IMR-90 (cell line): ENCODE measurements at regions not wholly inside any gene's neighbourhood (a gene's known extent, or its start where the extent isn't known, plus 50 kb on each side); places are given as distances from the start of the nearest gene placed in this dataset.

ENCODE experiments used
- ATAC-seq: fragments of 200-7000 bp; cut with Tn5 transposase; 2 replicates; pipeline ENCODE4 v1.9.1; 2020; ENCODE audit warnings: low read depth, mild to moderate bottlenecking, moderate library complexity
- BruUV-seq: library from RNA; stranded (reverse); fragments of 400-500 nt; replicated peaks from 2 replicates; lab custom pipeline; 2021; lab: Mats Ljungman, UMichigan
- CTCF ChIA-PET: fragments of 300-600 bp; formaldehyde crosslinking; extraction: SDS; loops from one replicate; lab custom pipeline; 2021; ENCODE audit warnings: antibody characterized with exemption; lab: Yijun Ruan, JAX
- POLR2A ChIA-PET: fragments of 300-600 bp; sonication (Branson Sonifier 250); formaldehyde crosslinking; loops from one replicate; lab custom pipeline; 2022; ENCODE audit warnings: antibody characterized with exemption; ENCODE audit not compliant: unreplicated experiment; lab: Charles Lee
- DNase-seq: peaks from one replicate; pipeline ENCODE4 v3.0.0; 2013
- H2AFZ ChIP-seq: replicated peaks from 2 replicates; pipeline ENCODE3; 2013; ENCODE audit warnings: low read length, mild to moderate bottlenecking; ENCODE audit not compliant: poor library complexity
- H2AK5ac ChIP-seq: 2 replicates; pipeline ENCODE4 v1.6.1; 2013; ENCODE audit warnings: low read depth, low read length, inconsistent platforms
- H2AK9ac ChIP-seq: replicated peaks from 2 replicates; pipeline ENCODE3; 2013; ENCODE audit warnings: mild to moderate bottlenecking, low read depth, low read length, moderate library complexity; ENCODE audit not compliant: poor library complexity
- H2BK120ac ChIP-seq: 2 replicates; pipeline ENCODE4 v1.6.1; 2013; ENCODE audit warnings: low read depth, low read length, inconsistent platforms
- H2BK15ac ChIP-seq: 3 replicates; pipeline ENCODE4 v1.6.1; 2013; ENCODE audit warnings: low read depth, low read length, inconsistent platforms
- H2BK20ac ChIP-seq: 2 replicates; pipeline ENCODE4 v1.6.1; 2013; ENCODE audit warnings: low read depth, mild to moderate bottlenecking, inconsistent platforms, low read length, moderate library complexity
- H2BK5ac ChIP-seq: 2 replicates; pipeline ENCODE4 v1.6.1; 2013; ENCODE audit warnings: mild to moderate bottlenecking, low read depth, low read length, inconsistent platforms; ENCODE audit not compliant: poor library complexity, severe bottlenecking
- H3K14ac ChIP-seq: replicated peaks from 2 replicates; pipeline ENCODE4 v1.6.1; 2013; ENCODE audit warnings: low read depth, low read length, inconsistent platforms
- H3K18ac ChIP-seq: 2 replicates; pipeline ENCODE4 v1.6.1; 2013; ENCODE audit warnings: low read depth, low read length, control low read depth
- H3K23ac ChIP-seq: 2 replicates; pipeline ENCODE4 v1.6.1; 2013; ENCODE audit warnings: low read depth, low read length, inconsistent platforms
- H3K27ac ChIP-seq: 2 replicates; pipeline ENCODE4 v1.5.1; 2013; ENCODE audit warnings: mild to moderate bottlenecking, control low read depth, low read length; ENCODE audit not compliant: insufficient read depth
- H3K27me3 ChIP-seq: 2 replicates; pipeline ENCODE4 v1.6.1; 2013; ENCODE audit warnings: low read length; ENCODE audit not compliant: control insufficient read depth, insufficient read depth
- H3K36me3 ChIP-seq: 2 replicates; pipeline ENCODE4 v1.6.1; 2013; ENCODE audit warnings: low read length, mixed read lengths; ENCODE audit not compliant: control insufficient read depth, insufficient read depth
- H3K4ac ChIP-seq: 2 replicates; pipeline ENCODE4 v1.6.1; 2013; ENCODE audit warnings: low read depth, low read length, inconsistent platforms
- H3K4me1 ChIP-seq: 2 replicates; pipeline ENCODE4 v1.6.1; 2013; ENCODE audit warnings: low read length, mixed read lengths; ENCODE audit not compliant: control insufficient read depth, insufficient read depth
- H3K4me2 ChIP-seq: 2 replicates; pipeline ENCODE4 v1.6.1; 2013; ENCODE audit warnings: low read depth, mild to moderate bottlenecking, control low read depth, low read length, moderate library complexity
- H3K4me3 ChIP-seq: 2 replicates; pipeline ENCODE4 v1.5.1; 2013; ENCODE audit warnings: low read depth, mild to moderate bottlenecking, control low read depth, low read length, moderate library complexity; ENCODE audit not compliant: insufficient read depth
- H3K56ac ChIP-seq: 2 replicates; pipeline ENCODE4 v1.6.1; 2013; ENCODE audit warnings: low read length, inconsistent platforms; ENCODE audit not compliant: insufficient read depth; ENCODE audit errors: extremely low read depth
- H3K79me1 ChIP-seq, 2 experiments: 2 replicates each; pipeline ENCODE4 v1.6.1; 2013; ENCODE audit warnings: low read length in 2 of 2, inconsistent platforms in 1 of 2, low read depth in 1 of 2
- H3K9ac ChIP-seq: 2 replicates; pipeline ENCODE4 v1.6.1; 2013; ENCODE audit warnings: low read depth, low read length, control low read depth
- H3K9me1 ChIP-seq: 2 replicates; pipeline ENCODE4 v1.6.1; 2013; ENCODE audit warnings: low read length, inconsistent platforms; ENCODE audit not compliant: insufficient read depth
- H3K9me3 ChIP-seq: 2 replicates; pipeline ENCODE4 v1.6.1; 2013; ENCODE audit warnings: low read length; ENCODE audit not compliant: control insufficient read depth, insufficient read depth
- H4K20me1 ChIP-seq: 2 replicates; pipeline ENCODE4 v1.6.1; 2013; ENCODE audit warnings: low read length, inconsistent platforms; ENCODE audit not compliant: insufficient read depth
- H4K5ac ChIP-seq: 2 replicates; pipeline ENCODE4 v1.6.1; 2013; ENCODE audit warnings: mild to moderate bottlenecking, low read depth, low read length, control low read depth
- H4K8ac ChIP-seq, 2 experiments: 2 replicates each; pipeline ENCODE4 v1.6.1; 2013; ENCODE audit warnings: low read depth in 2 of 2, low read length in 2 of 2, control low read depth in 1 of 2, inconsistent platforms in 1 of 2
- H4K91ac ChIP-seq: 2 replicates; pipeline ENCODE4 v1.6.1; 2013; ENCODE audit warnings: low read depth, low read length, inconsistent platforms; ENCODE audit not compliant: insufficient read depth
- WGBS, 2 experiments: methylation state at CpG; one replicate each; pipeline versions ENCODE4 v1.1.5 to v1.1.7; 2013; ENCODE audit warnings: missing lambda C conversion rate in 2 of 2; ENCODE audit not compliant: insufficient read length in 1 of 2; ENCODE audit errors: extremely low coverage in 2 of 2; 5-methylcytosine and 5-hydroxymethylcytosine counted together
- dilution Hi-C: fragments of 300-500 bp; cut with HindIII; formaldehyde crosslinking; loops from one replicate; pipeline ENCODE4 v1.14.3; 2018; ENCODE audit warnings: low sequenced_read_pairs; ENCODE audit not compliant: unreplicated experiment
- in situ Hi-C: fragments of 300-500 bp; cut with MboI; formaldehyde crosslinking; loops from 3 replicates; pipeline ENCODE4 v1.14.3; 2019; ENCODE audit warnings: low sequenced_read_pairs, inconsistent platforms, mixed read lengths
- intact Hi-C: fragments of 100-400 bp; cut with micrococcal nuclease; formaldehyde crosslinking; loops from 2 replicates; pipeline ENCODE4 v1.10.0; 2022
- TF ChIP-seq, protein P1 (sequence below): conservative IDR thresholded peaks from 2 replicates; pipeline ENCODE4 v1.5.1; 2012; ENCODE audit warnings: mild to moderate bottlenecking, low read depth, low read length, improper control_type of control experiment

- H4K5ac ChIP-seq = no peak overlapping the region
- no peaks in the 10 kb centered on the region for H4K20me1 ChIP-seq
- H3K4ac ChIP-seq = no peak overlapping the region
- no peaks in the 10 kb centered on the region for H3K4me1 ChIP-seq
- DNase-seq (no peak), ATAC-seq (no peak)
- no peak overlapping the region for H3K23ac ChIP-seq
- H2AFZ ChIP-seq = no peak overlapping the region
- in situ Hi-C loops = no loop called here
- intact Hi-C loops = no loop called here
- H2BK120ac ChIP-seq = no peak overlapping the region
- TF ChIP-seq, protein P1, sequence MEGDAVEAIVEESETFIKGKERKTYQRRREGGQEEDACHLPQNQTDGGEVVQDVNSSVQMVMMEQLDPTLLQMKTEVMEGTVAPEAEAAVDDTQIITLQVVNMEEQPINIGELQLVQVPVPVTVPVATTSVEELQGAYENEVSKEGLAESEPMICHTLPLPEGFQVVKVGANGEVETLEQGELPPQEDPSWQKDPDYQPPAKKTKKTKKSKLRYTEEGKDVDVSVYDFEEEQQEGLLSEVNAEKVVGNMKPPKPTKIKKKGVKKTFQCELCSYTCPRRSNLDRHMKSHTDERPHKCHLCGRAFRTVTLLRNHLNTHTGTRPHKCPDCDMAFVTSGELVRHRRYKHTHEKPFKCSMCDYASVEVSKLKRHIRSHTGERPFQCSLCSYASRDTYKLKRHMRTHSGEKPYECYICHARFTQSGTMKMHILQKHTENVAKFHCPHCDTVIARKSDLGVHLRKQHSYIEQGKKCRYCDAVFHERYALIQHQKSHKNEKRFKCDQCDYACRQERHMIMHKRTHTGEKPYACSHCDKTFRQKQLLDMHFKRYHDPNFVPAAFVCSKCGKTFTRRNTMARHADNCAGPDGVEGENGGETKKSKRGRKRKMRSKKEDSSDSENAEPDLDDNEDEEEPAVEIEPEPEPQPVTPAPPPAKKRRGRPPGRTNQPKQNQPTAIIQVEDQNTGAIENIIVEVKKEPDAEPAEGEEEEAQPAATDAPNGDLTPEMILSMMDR = no peak
- no TSS peak for BruUV-seq
- dilution Hi-C loops = no loop called here
- no peak overlapping the region for H3K4me2 ChIP-seq
- no peak overlapping the region for H2BK20ac ChIP-seq
- H3K9me3 ChIP-seq = peaks cover 3% of the 10 kb centered on the region; the same call in 1 of the 2 replicates
- WGBS, 2 experiments = 72% methylated on average over 11 of the region's 31 CpGs; no CpG with 5 or more reads in 1 of the 2 experiments
- POLR2A ChIA-PET = no interaction called here
- H3K56ac ChIP-seq = no peak overlapping the region
- CTCF ChIA-PET = no interaction called here
- H3K27me3 ChIP-seq = peaks cover 3% of the 10 kb centered on the region
- H4K8ac ChIP-seq = no peak overlapping the region
- H2BK15ac ChIP-seq = no peak overlapping the region
- no peak overlapping the region for H3K14ac ChIP-seq
- no peak overlapping the region for H3K4me3 ChIP-seq
- no peak overlapping the region for H3K9ac ChIP-seq
- H3K9me1 ChIP-seq = no peaks in the 10 kb centered on the region
- no peaks in the 10 kb centered on the region for H3K79me1 ChIP-seq
- no peak overlapping the region for H3K18ac ChIP-seq
- no peak overlapping the region for H4K91ac ChIP-seq
- no peaks in the 10 kb centered on the region for H3K36me3 ChIP-seq
- H2BK5ac ChIP-seq = no peak overlapping the region
- H2AK5ac ChIP-seq = no peak overlapping the region
- H3K27ac ChIP-seq = no peak overlapping the region
- H2AK9ac ChIP-seq = no peak overlapping the region
Observed at GRCh38 chrX:131907488-131908314, 115.4 kb upstream of the STK26 start.
